ENCODE measurements at regions not wholly inside any gene's neighbourhood (a gene's known extent, or its start where the extent isn't known, plus 50 kb on each side); places are given as distances from the start of the nearest gene placed in this dataset.

GRCh38 chr1:221356693-221357092, 385.2 kb downstream of the DUSP10 start:
- TF ChIP-seq ZFX (IDR thresholded peaks at IDR 0.05) (no peak), CTCF (conservative IDR thresholded peaks at IDR 0.05) (peak; percentile 44)
- no peak overlapping the region for H3K27ac ChIP-seq

GRCh38 chr1:221363039-221363438, 378.9 kb downstream of the DUSP10 start:
- TF ChIP-seq ZFX (IDR thresholded peaks at IDR 0.05) (no peak), CTCF (conservative IDR thresholded peaks at IDR 0.05) (no peak)
- H3K27ac ChIP-seq = no peak overlapping the region

- no peak overlapping the region for H3K27ac ChIP-seq
- no peak for TF ChIP-seq ZFX (IDR thresholded peaks at IDR 0.05)
- TF ChIP-seq CTCF (conservative IDR thresholded peaks at IDR 0.05) = no peak
Measured at GRCh38 chr1:221366495-221367110, 375.3 kb downstream of the DUSP10 start.

GRCh38 chr1:221371705-221372104, 370.2 kb downstream of the DUSP10 start:
- TF ChIP-seq CTCF (conservative IDR thresholded peaks at IDR 0.05) = no peak
- no peak for TF ChIP-seq ZFX (IDR thresholded peaks at IDR 0.05)
- no peak overlapping the region for H3K27ac ChIP-seq

- no peak overlapping the region for H3K27ac ChIP-seq
- no peak for TF ChIP-seq CTCF (conservative IDR thresholded peaks at IDR 0.05)
- no peak for TF ChIP-seq ZFX (IDR thresholded peaks at IDR 0.05)
Measured at GRCh38 chr1:221373795-221374194, 368.1 kb downstream of the DUSP10 start.

GRCh38 chr1:221376286-221376685, 365.6 kb downstream of the DUSP10 start:
- no peak overlapping the region for H3K27ac ChIP-seq
- TF ChIP-seq ZFX (IDR thresholded peaks at IDR 0.05) (no peak), CTCF (conservative IDR thresholded peaks at IDR 0.05) (no peak)

GRCh38 chr1:221381910-221382623, 359.8 kb downstream of the DUSP10 start:
- TF ChIP-seq ZFX (IDR thresholded peaks at IDR 0.05) (no peak), CTCF (conservative IDR thresholded peaks at IDR 0.05) (no peak)
- H3K27ac ChIP-seq = no peak overlapping the region
